Hepatocyte (in vitro differentiated cells): ENCODE measurements at regions not wholly inside any gene's neighbourhood (a gene's known extent, or its start where the extent isn't known, plus 50 kb on each side); places are given as distances from the start of the nearest gene placed in this dataset.

Experiments used
- EZH2 ChIP-seq: fragments of 200-600 bp; sonication (generic); IDR thresholded peaks from 2 replicates; pipeline ENCODE4 v1.6.1; 2016; ENCODE audit warnings: antibody characterized with exemption, mild to moderate bottlenecking, borderline replicate concordance
- TF ChIP-seq, protein P1 (sequence below): fragments of 200-600 bp; sonication (generic); IDR thresholded peaks from 2 replicates; pipeline ENCODE4 v1.5.1; 2016; ENCODE audit warnings: antibody characterized with exemption, mild to moderate bottlenecking; ENCODE audit not compliant: poor library complexity

DNA sequence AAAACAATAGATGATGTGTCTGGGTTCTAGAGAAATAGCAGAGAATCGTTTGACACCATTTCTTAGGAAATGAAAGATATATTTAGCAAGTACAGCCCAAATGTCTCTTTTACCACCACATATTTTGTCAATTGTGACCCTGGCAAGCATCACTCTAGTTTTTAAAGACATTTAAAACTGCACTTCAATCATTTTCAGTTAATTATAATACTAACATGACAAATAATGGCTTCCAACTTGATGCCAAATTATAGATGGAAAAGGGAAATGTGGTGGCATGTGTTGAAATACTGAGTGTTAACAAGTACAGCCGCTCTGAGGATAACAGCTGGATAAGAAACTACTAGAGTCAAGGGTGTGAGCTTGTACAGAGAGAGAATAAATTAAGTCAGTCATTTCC is 648.9 kb downstream of the FRK start:
- TF ChIP-seq EZH2: no peak
- TF ChIP-seq, protein P1, sequence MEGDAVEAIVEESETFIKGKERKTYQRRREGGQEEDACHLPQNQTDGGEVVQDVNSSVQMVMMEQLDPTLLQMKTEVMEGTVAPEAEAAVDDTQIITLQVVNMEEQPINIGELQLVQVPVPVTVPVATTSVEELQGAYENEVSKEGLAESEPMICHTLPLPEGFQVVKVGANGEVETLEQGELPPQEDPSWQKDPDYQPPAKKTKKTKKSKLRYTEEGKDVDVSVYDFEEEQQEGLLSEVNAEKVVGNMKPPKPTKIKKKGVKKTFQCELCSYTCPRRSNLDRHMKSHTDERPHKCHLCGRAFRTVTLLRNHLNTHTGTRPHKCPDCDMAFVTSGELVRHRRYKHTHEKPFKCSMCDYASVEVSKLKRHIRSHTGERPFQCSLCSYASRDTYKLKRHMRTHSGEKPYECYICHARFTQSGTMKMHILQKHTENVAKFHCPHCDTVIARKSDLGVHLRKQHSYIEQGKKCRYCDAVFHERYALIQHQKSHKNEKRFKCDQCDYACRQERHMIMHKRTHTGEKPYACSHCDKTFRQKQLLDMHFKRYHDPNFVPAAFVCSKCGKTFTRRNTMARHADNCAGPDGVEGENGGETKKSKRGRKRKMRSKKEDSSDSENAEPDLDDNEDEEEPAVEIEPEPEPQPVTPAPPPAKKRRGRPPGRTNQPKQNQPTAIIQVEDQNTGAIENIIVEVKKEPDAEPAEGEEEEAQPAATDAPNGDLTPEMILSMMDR: no peak
